ENCODE measurements at regions not wholly inside any gene's neighbourhood (a gene's known extent, or its start where the extent isn't known, plus 50 kb on each side); places are given as distances from the start of the nearest gene placed in this dataset.

DNA sequence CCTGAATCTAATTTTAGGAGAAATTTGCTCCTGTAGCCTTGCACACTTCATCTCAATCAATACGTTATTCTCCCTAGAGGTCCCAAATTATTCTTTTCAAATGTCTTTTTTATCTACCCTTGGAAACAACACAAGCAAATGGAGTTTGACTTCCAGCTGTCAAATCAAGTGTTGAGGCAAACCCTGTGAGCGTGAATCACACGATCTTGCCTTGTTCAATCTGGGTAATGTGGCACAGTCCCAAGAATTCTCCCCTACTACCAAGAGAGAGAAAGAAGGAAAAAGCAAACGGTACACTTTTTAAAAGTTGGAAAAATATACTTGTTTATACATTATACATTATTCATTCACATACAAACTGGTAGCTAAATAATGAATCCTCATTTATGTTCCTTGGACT, 2035.3 kb upstream of the CELF4 start:
- Histone ChIP-seq H3K4me3 (ENCODE audit: low read length) (no peak overlapping the region), H3K27ac (ENCODE audit: low read length) (no peak overlapping the region), H3K27me3 (ENCODE audit: control insufficient read depth, insufficient read depth, low read length) (no peaks in the 10 kb centered on the region), H3K36me3 (ENCODE audit: control insufficient read depth, insufficient read depth, low read length) (no peaks in the 10 kb centered on the region), H3K4me1 (ENCODE audit: control insufficient read depth, insufficient read depth, low read length) (no peaks in the 10 kb centered on the region), H3K9me3 (ENCODE audit: control insufficient read depth, insufficient read depth, low read length) (no peaks in the 10 kb centered on the region)
- WGBS (ENCODE audit: insufficient coverage): 82% methylated on average over 3 of the region's 4 CpGs
- Mint-ChIP-seq H3K4me3 (no peak overlapping the region), H3K27me3 (ENCODE audit: low read depth in 2 of 2) (no peaks in the 10 kb centered on the region), H3K9me3 (peaks cover 7 to 24% of the 10 kb centered on the region in 2 donors), H3K4me1 (no peaks in the 10 kb centered on the region), H3K27ac (no peak overlapping the region), H3K36me3 (no peaks in the 10 kb centered on the region)
- no peak for ATAC-seq
- TF ChIP-seq, protein P1, sequence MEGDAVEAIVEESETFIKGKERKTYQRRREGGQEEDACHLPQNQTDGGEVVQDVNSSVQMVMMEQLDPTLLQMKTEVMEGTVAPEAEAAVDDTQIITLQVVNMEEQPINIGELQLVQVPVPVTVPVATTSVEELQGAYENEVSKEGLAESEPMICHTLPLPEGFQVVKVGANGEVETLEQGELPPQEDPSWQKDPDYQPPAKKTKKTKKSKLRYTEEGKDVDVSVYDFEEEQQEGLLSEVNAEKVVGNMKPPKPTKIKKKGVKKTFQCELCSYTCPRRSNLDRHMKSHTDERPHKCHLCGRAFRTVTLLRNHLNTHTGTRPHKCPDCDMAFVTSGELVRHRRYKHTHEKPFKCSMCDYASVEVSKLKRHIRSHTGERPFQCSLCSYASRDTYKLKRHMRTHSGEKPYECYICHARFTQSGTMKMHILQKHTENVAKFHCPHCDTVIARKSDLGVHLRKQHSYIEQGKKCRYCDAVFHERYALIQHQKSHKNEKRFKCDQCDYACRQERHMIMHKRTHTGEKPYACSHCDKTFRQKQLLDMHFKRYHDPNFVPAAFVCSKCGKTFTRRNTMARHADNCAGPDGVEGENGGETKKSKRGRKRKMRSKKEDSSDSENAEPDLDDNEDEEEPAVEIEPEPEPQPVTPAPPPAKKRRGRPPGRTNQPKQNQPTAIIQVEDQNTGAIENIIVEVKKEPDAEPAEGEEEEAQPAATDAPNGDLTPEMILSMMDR (IDR thresholded peaks at IDR 0.05): no peak
- intact Hi-C loops (cut with micrococcal nuclease): no loop called here
- DNase-seq: no peak

DNA sequence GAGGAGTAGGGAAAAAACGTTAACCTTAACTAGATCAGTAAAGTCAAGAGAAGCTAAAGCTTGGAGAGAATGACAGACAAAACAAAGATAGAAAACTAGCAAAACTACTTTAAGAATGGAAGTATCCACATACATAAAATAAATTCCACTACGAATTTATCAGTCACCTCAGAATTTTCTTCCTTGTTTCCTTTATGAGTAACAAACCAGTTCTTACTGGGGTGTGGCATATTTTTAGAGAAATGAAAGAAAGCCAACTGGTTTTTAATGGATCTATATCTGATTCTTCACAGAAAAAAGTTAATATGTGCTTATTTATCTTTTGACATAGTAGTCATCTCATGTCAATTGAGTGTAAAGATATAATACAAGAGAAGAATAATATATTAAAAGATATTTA, 2033.7 kb upstream of the CELF4 start:
- no peaks in the 10 kb centered on the region for H3K4me1 ChIP-seq (ENCODE audit: control insufficient read depth, insufficient read depth, low read length)
- Mint-ChIP-seq H3K4me3 (no peak overlapping the region), H3K27me3 (ENCODE audit: low read depth in 2 of 2) (no peaks in the 10 kb centered on the region), H3K4me1 (no peaks in the 10 kb centered on the region), H3K9me3 (peaks cover 4 to 22% of the 10 kb centered on the region in 2 donors), H3K27ac (no peak overlapping the region), H3K36me3 (no peaks in the 10 kb centered on the region)
- ATAC-seq: no peak
- no peaks in the 10 kb centered on the region for H3K9me3 ChIP-seq (ENCODE audit: control insufficient read depth, insufficient read depth, low read length)
- TF ChIP-seq, protein P1 (IDR thresholded peaks at IDR 0.05): no peak
- H3K27me3 ChIP-seq (ENCODE audit: control insufficient read depth, insufficient read depth, low read length): no peaks in the 10 kb centered on the region
- no peak overlapping the region for H3K27ac ChIP-seq (ENCODE audit: low read length)
- no CpG with 5 or more reads among the region's 2 CpGs for WGBS (ENCODE audit: insufficient coverage)
- no peak for DNase-seq
- H3K4me3 ChIP-seq (ENCODE audit: low read length): no peak overlapping the region
- no peaks in the 10 kb centered on the region for H3K36me3 ChIP-seq (ENCODE audit: control insufficient read depth, insufficient read depth, low read length)
- intact Hi-C loops (cut with micrococcal nuclease): no loop called here

DNA sequence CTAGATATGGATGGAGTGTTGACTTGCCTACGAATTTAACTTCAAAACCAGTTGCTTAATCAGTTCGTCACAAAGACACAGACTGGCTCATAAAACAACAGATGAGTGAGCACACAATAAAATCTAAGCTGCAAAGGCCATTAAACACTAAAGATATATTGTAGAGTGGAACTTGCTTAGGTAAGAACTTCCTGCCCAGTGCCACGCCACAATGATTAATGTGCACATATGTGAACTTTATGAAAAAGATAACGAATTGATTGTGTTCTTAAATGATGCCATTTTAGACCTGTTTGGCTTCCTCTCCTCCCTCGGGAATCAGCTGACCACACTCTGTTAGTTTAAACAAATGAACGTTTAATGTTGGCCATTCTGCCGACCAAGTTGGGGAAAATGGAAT, 2031.3 kb upstream of the CELF4 start:
- no peaks in the 10 kb centered on the region for H3K9me3 ChIP-seq (ENCODE audit: control insufficient read depth, insufficient read depth, low read length)

GRCh38 chr18:39596221-39596620, 2030.6 kb upstream of the CELF4 start:
- H3K4me3 ChIP-seq (ENCODE audit: low read length): no peak overlapping the region
- no peaks in the 10 kb centered on the region for H3K36me3 ChIP-seq (ENCODE audit: control insufficient read depth, insufficient read depth, low read length)
- H3K9me3 ChIP-seq (ENCODE audit: control insufficient read depth, insufficient read depth, low read length): no peaks in the 10 kb centered on the region
- H3K36me3 Mint-ChIP-seq: no peaks in the 10 kb centered on the region
- no peak overlapping the region for H3K4me3 Mint-ChIP-seq
- no peaks in the 10 kb centered on the region for H3K4me1 Mint-ChIP-seq
- TF ChIP-seq, protein P1 (IDR thresholded peaks at IDR 0.05): no peak
- no peaks in the 10 kb centered on the region for H3K27me3 Mint-ChIP-seq (ENCODE audit: low read depth in 2 of 2)
- no peak overlapping the region for H3K27ac ChIP-seq (ENCODE audit: low read length)
- ATAC-seq (no peak), DNase-seq (no peak)
- H3K27ac Mint-ChIP-seq: no peak overlapping the region
- no peaks in the 10 kb centered on the region for H3K27me3 ChIP-seq (ENCODE audit: control insufficient read depth, insufficient read depth, low read length)
- H3K9me3 Mint-ChIP-seq: peaks cover 6 to 25% of the 10 kb centered on the region in 2 donors
- no peaks in the 10 kb centered on the region for H3K4me1 ChIP-seq (ENCODE audit: control insufficient read depth, insufficient read depth, low read length)
- intact Hi-C loops (cut with micrococcal nuclease): no loop called here

More for the DNA sequence above, 2031.3 kb upstream of the CELF4 start:
- no peaks in the 10 kb centered on the region for H3K4me1 ChIP-seq (ENCODE audit: control insufficient read depth, insufficient read depth, low read length)
- 20% methylated on average over 5 of the region's 7 CpGs for WGBS (ENCODE audit: insufficient coverage)
- Mint-ChIP-seq H3K27ac (no peak overlapping the region), H3K27me3 (ENCODE audit: low read depth in 2 of 2) (no peaks in the 10 kb centered on the region), H3K36me3 (no peaks in the 10 kb centered on the region), H3K4me3 (no peak overlapping the region), H3K9me3 (peaks cover 4 to 25% of the 10 kb centered on the region in 2 donors), H3K4me1 (no peaks in the 10 kb centered on the region)
- no peak overlapping the region for H3K27ac ChIP-seq (ENCODE audit: low read length)
- H3K4me3 ChIP-seq (ENCODE audit: low read length): no peak overlapping the region
- DNase-seq: no peak
- H3K27me3 ChIP-seq (ENCODE audit: control insufficient read depth, insufficient read depth, low read length): no peaks in the 10 kb centered on the region
- intact Hi-C loops (cut with micrococcal nuclease): no loop called here
- TF ChIP-seq, protein P1 (IDR thresholded peaks at IDR 0.05): no peak
- no peak for ATAC-seq
- no peaks in the 10 kb centered on the region for H3K36me3 ChIP-seq (ENCODE audit: control insufficient read depth, insufficient read depth, low read length)
